NCI-H345 treated with DMSO at 0.1 percent for 48 hours (cell line): ENCODE measurements at regions not wholly inside any gene's neighbourhood (a gene's known extent, or its start where the extent isn't known, plus 50 kb on each side); places are given as distances from the start of the nearest gene placed in this dataset.
"Not testable (repeated sequence)": the region's sequence is repeated elsewhere in the genome, so short reads cannot be mapped to it uniquely, and the experiment has no call there.

Source experiments
- DNase-seq: peaks from one replicate; lab custom pipeline; 2025; ENCODE audit not compliant: unreplicated experiment; lab: John Stamatoyannopoulos, UW

- no peak for DNase-seq
Measured at GRCh38 chr2:134009440-134009839, 244.4 kb upstream of the MGAT5 start.

GRCh38 chr2:134009906-134010305 lies 244.0 kb upstream of the MGAT5 start:
- DNase-seq, result not testable (repeated sequence)

- no peak for DNase-seq
Measured at GRCh38 chr2:134011936-134012586, 241.8 kb upstream of the MGAT5 start.

- no peak for DNase-seq
Measured at GRCh38 chr2:134014196-134014960, 239.5 kb upstream of the MGAT5 start.

- no peak for DNase-seq
Measured at GRCh38 chr2:134019871-134020270, 234.0 kb upstream of the MGAT5 start.

- no peak for DNase-seq
Measured at GRCh38 chr2:134020608-134021007, 233.3 kb upstream of the MGAT5 start.

- DNase-seq, result no peak
Measured at GRCh38 chr2:134021830-134022524, 231.9 kb upstream of the MGAT5 start.

- DNase-seq, result no peak
Measured at GRCh38 chr2:134023854-134024253, 230.0 kb upstream of the MGAT5 start.

- no peak for DNase-seq
Measured at GRCh38 chr2:134027980-134028379, 225.9 kb upstream of the MGAT5 start.

- DNase-seq, result no peak
Measured at GRCh38 chr2:134029418-134029817, 224.5 kb upstream of the MGAT5 start.

- DNase-seq, result no peak
Measured at GRCh38 chr2:134031539-134031938, 222.3 kb upstream of the MGAT5 start.

- no peak for DNase-seq
Measured at GRCh38 chr2:134035605-134036370, 218.1 kb upstream of the MGAT5 start.

GRCh38 chr2:134039912-134040581 lies 213.8 kb upstream of the MGAT5 start:
- DNase-seq, result no peak

GRCh38 chr2:134040626-134041172 lies 213.2 kb upstream of the MGAT5 start:
- not testable (repeated sequence) for DNase-seq

- DNase-seq, result no peak
Measured at GRCh38 chr2:134041877-134042276, 212.0 kb upstream of the MGAT5 start.

- DNase-seq, result not testable (repeated sequence)
Measured at GRCh38 chr2:134043028-134043427, 210.8 kb upstream of the MGAT5 start.

GRCh38 chr2:134052173-134052572 lies 201.7 kb upstream of the MGAT5 start:
- no peak for DNase-seq

- DNase-seq, result no peak
Measured at GRCh38 chr2:134056173-134056572, 197.7 kb upstream of the MGAT5 start.

- DNase-seq, result not testable (repeated sequence)
Measured at GRCh38 chr2:134061066-134061465, 192.8 kb upstream of the MGAT5 start.

GRCh38 chr2:134062235-134062634 lies 191.6 kb upstream of the MGAT5 start:
- not testable (repeated sequence) for DNase-seq
